GM21825 (cell line): ENCODE measurements at regions not wholly inside any gene's neighbourhood (a gene's known extent, or its start where the extent isn't known, plus 50 kb on each side); places are given as distances from the start of the nearest gene placed in this dataset.

Experiments used
- ATAC-seq: cut with Tn5 transposase; IDR thresholded peaks from one replicate; pipeline ENCODE4 v1.9.1; 2021; ENCODE audit warnings: mild to moderate bottlenecking, moderate library complexity; ENCODE audit not compliant: unreplicated experiment

GRCh38 chr1:90561103-90561783 lies 155.9 kb downstream of the BARHL2 start:
- no peak for ATAC-seq

GRCh38 chr1:90558754-90559378 lies 158.2 kb downstream of the BARHL2 start:
- no peak for ATAC-seq

- ATAC-seq, result no peak
These were observed 159.0 kb downstream of the BARHL2 start for GRCh38 chr1:90558126-90558525.

GRCh38 chr1:90557706-90558105 lies 159.4 kb downstream of the BARHL2 start:
- ATAC-seq, result no peak

GRCh38 chr1:90550626-90551406 lies 166.3 kb downstream of the BARHL2 start:
- no peak for ATAC-seq

- no peak for ATAC-seq
These were observed 172.7 kb downstream of the BARHL2 start for GRCh38 chr1:90544356-90544755.

GRCh38 chr1:90537606-90538362 lies 179.3 kb downstream of the BARHL2 start:
- ATAC-seq, result no peak

GRCh38 chr1:90534663-90535295 lies 182.3 kb downstream of the BARHL2 start:
- no peak for ATAC-seq

GRCh38 chr1:90534116-90534515 lies 183.0 kb downstream of the BARHL2 start:
- ATAC-seq, result no peak

GRCh38 chr1:90526954-90527353 lies 190.1 kb downstream of the BARHL2 start:
- ATAC-seq, result no peak

- ATAC-seq, result no peak
These were observed 194.7 kb downstream of the BARHL2 start for GRCh38 chr1:90522432-90522831.

- ATAC-seq, result no peak
These were observed 203.1 kb downstream of the BARHL2 start for GRCh38 chr1:90513956-90514355.

GRCh38 chr1:90512441-90512840 lies 204.7 kb downstream of the BARHL2 start:
- ATAC-seq, result no peak

- ATAC-seq, result no peak
These were observed 207.0 kb downstream of the BARHL2 start for GRCh38 chr1:90510143-90510542.

GRCh38 chr1:90509225-90510048 lies 207.7 kb downstream of the BARHL2 start:
- ATAC-seq, result peak; percentile 50

- ATAC-seq, result no peak
These were observed 208.5 kb downstream of the BARHL2 start for GRCh38 chr1:90508376-90509167.

- no peak for ATAC-seq
These were observed 209.9 kb downstream of the BARHL2 start for GRCh38 chr1:90507173-90507572.

- no peak for ATAC-seq
These were observed 211.3 kb downstream of the BARHL2 start for GRCh38 chr1:90505806-90506205.

- ATAC-seq, result no peak
These were observed 212.6 kb downstream of the BARHL2 start for GRCh38 chr1:90504509-90504908.
